HG03432 (cell line): ENCODE measurements at regions not wholly inside any gene's neighbourhood (a gene's known extent, or its start where the extent isn't known, plus 50 kb on each side); places are given as distances from the start of the nearest gene placed in this dataset.

Experiments
- ATAC-seq: cut with Tn5 transposase; IDR thresholded peaks from one replicate; pipeline ENCODE4 v1.9.1; 2021; ENCODE audit warnings: mild to moderate bottlenecking, moderate library complexity; ENCODE audit not compliant: unreplicated experiment

DNA sequence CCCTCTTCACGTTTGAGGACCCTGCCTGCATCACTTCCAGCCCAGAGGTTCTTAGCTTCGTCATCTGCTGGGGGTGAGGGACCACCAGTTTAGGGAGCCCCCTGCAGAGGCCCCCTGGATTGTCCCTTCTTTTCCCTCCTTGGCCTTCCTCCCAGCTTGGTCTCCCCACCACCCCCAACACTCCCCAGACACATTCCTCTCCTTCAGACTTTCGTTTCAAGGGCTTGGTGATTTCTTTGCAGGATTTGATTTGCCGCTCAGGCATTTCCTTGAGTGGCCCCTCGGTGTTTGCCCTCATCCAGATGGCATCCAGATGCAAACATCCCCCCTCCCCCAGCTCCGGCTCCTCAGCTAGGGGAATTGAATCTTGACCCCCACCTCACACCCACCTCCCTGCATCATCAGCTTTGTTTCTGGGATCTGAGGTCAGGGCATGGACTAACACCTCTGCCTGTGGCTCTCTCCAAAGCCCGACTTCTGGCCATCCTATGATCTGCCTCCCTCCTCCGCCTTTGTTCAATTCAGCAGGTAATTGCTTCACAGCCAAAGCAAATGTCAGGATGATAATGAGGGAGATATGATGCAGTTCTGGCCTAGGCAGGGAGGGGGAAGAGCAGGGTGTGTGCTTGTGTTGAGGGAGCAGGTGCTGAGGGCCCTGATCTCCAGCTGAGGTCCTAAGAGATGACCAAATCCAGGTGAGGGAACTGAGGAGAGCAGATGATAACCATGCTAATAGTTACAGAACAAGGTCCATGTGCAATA, 141.5 kb downstream of the VEGFA start:
- ATAC-seq = no peak

DNA sequence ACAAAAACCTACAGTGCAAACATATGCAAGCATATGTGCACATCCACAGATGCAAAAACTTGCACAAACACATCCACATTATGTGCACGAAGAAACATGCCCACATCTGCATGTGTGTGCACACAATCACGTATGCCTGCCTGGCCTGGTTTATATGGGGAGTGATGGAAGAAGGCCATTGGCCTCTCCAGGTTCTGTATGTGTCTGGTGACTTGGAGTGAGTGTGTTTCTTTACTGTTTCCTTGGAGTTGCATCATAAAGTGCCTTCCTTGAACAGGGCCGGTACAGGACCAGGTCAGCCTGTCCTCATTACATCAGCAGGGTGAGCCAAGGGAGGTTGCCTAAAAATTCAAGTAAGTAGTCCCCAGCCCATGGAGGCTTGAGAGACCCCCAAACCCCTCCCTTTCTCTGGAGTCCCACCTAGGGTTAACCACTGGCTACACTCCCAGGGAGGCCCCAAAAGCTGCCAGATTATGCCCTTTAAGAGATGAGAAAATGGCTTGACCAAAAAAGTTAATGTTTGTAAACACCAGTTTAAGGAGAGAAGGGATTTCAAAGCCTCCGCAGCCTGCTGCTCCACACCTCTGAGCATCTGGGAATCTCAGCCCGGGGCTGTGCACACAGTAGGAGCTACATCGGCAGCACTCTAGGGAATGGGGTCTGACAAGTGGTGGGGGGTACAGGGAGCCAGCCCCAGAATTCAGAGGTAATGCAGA, 140.8 kb downstream of the VEGFA start:
- ATAC-seq = no peak

DNA sequence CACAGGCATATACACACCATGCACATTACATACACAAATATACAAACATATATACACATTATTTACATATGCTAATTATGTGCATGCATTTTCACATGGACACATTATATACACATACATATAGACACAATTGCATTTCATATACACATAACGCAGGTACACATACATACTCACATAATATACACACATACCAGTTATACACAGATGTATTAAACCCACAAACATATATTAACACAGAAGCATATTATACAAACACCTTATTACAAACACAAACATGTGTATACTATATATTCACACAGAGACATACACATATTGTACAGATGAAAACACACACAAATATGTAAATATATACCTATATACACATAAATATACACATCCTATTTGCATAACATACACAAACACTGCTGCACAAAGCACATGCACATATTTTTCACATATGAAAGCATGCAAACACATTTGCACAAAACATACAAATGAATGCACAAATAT, 140.2 kb downstream of the VEGFA start:
- ATAC-seq = no peak

DNA sequence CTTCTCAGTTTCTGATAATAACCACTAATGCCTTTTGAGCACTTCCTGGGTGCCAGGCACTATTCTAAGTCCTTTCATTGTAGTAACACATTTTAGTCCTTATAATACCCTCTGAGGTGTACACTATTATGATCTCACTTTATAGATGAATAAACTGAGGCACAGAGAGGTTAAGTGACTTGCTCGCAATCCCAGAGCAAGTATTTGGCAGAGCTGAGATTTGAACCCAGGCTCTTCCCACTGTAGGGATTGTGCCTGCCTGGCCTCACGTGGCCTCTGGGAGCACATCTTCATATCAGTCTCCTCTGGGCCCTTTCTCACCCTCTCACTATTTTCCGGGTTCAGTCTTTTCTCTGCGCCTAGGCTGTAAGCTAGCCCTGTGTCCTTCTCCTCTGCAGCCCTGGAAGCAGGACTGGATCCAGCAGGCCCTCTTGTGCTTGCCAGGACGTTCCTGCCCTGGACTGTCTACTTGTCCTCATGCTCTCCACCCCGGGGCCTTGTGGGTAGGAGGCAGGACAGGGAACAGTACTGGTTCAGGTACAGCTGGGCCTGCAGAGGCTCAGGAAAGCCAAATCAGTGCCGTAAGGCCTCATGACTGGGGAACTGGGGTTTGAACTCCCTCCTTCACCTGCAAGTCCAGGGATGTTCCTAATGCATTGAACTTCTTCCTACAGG, 139.6 kb downstream of the VEGFA start:
- no peak for ATAC-seq

DNA sequence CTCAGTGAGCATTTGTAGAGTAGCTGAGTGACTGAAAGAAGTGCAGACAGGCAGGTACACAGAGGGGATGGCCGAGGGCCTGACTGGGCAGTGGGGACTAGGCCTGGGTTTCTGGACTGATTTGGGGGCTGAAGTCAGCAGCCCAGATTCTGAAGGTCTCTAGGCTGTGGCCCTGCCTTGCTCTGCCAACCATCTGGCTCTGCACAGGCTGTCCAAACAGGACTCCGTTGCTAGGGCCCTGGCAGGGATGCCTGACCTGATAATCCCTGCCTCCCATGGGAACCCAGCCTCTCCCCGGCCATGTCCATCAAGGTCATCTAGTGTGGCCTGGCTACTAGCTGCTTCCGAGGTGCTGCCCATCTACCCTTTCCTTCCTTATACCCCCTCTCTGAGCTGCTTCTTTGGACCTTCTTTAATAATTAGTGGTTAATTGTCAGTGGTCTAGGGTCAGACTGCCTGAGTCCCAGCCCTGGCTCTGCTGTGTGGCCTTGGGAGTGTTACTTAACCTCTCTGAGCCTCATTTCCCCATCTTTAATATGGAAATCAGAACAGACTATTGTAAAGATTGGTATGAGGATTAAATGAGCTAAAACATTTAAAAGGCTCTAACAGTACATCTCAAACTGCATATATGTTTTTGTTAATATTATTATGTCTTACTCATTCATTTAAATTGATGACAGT, 137.9 kb downstream of the VEGFA start:
- ATAC-seq = no peak

DNA sequence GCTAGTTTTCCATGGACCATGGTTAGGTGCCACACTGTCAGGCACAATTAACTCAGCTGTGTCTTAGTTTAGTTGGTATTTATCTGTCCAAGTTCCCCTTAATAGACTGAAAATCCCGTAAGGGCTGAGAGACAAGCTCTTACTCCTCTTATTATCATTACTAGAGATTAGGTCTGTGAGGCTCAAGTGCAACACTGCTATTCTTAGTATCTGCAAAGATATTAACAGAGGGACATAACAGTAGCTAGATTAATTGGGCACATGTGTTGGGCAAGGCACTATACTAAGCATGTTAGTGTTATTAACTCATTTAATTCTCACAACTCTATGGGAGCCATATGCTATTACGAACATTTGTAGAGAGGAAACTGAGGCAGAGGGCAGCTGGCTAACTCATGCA, 137.3 kb downstream of the VEGFA start:
- ATAC-seq = no peak

DNA sequence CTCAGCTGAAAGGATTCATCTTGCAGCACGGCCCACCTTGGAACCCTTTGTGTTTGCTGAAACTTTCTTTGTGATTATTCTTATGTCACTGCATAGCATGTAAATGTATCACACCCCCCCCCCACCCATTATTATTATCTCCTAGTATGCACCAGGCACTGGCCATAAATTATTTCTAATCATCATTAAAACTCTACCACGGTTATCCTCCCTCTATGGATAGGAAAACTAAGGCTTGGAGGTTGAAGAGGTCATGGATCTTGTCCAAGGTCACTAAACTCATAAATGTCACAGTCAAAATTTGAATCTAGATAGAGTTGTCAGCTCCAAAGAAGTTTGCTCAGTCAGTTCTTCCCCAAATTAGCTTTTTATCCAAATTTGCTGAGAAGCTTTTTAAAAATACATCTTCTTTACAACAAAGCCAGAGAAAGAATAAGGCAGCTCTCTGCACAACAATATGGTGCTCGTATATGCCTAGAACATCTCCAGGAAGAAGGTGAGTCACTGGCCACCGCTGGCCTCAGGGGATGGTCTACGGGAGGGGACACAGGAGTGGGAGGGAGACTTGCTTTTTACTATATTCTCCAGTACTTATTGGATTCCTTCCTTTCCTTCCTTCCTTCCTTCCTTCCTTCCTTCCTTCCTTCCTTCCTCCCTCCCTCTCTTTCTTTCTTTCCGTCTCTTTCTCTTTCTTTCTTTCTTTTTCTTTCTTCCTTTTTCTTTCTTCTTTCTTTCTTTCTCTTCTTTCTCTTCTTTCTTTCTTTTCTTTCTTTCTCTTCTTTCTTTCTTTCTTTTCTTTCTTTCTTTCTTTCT, 134.5 kb downstream of the VEGFA start:
- no peak for ATAC-seq

DNA sequence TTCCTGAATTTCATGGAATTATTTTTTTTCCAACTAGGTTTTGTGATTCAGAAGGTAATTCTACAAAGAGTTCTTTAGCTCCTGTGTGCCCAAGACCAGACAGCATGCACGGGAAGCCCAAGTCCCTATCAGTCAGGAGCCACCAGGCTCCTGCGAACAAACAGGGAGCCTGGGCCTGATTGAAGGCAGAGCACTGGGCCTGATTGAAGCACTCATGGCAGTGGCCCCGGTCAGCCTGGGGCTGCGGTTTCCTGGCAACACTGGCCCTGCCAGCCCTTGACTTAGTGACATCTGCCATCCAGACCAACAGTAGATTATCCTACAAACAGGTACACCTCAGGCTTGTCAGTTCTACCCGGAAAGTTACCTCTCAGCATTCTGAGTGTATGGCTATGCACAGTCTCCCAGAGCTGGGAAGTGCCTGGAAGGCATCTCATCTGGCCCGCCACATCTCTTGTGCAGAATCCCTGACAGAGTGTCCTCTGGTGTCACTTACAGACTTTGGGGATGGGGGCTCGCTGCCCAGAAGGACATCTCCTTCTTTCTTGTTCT, 133.8 kb downstream of the VEGFA start:
- ATAC-seq = no peak

DNA sequence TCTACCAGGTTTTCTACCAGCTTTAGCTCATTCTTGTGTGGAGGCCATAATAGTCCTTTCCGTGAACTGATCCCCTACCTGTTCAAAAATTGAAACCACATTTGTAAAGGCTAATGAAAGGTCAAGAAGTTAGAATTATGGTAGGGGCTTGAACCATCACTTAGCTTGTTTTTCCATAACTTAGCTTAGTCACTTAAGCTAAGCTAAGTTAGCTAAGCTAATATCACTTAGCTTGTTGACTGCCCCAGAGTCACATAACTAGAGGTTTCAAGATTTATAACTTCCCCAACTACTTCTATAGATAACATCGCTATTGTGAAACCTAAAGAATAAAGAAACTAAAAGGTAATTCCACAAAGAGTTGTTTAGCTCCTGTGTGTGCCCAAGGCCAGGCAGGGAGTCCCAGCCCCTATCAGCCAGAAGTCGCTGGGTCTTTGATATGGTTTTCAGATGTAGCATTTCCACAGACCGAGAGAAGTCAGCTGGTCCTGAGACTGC, 131.8 kb downstream of the VEGFA start:
- ATAC-seq = no peak

DNA sequence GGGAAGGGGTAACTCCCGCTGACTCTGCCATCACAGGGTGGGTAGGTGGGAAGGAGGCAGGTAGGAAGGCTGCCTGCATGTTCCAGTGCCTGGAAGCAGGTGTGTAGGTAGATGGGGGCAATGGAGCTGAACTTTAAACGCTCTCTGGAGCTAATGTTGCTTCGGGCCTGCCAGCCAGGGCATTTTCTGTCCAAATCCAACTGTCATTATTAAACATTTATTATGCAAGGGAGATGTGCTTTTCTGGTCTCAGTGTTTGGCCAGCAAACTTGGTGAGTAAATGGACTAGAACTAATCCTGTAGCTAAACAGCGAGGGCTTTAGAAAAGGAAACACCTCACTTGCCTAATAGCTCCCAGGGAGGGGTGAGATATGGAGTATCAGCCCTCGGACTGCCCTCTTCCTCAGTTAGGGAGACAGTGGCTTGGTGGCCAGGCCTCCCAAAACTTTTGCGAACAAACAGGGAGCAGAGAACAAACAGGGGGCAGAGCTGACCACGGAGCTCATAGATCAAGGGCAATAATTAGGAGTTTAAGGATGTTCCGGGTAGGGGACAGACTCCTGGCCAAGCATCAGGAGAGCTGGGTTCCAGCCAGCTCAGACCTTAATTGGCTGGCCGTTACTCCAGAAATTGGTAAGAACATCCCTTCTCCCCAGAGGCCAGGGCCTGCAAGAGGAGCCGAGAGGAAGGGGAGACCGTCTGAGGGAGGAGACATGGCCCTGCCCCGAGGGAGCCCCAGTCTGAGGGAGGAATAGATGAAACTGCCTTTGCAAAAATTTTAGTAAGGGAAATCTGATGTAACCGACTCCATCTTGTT, 131.1 kb downstream of the VEGFA start:
- no peak for ATAC-seq

DNA sequence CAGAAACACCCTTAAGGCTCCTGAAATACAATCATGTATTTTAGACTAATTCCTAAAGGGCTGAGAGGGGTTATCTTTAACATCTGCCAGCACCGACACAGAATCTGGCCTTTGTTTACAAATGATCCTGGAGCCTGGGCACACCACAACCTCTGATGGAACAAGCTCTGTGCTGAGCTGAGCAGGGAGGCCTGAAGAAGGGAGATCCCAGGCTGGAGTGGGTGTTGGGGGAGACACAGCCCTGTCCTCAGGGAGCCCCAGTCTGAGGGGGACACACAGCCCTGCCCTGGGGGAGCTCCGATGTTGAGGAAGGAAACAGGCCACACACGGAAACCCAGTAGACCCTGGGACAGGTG, 130.5 kb downstream of the VEGFA start:
- ATAC-seq = no peak

DNA sequence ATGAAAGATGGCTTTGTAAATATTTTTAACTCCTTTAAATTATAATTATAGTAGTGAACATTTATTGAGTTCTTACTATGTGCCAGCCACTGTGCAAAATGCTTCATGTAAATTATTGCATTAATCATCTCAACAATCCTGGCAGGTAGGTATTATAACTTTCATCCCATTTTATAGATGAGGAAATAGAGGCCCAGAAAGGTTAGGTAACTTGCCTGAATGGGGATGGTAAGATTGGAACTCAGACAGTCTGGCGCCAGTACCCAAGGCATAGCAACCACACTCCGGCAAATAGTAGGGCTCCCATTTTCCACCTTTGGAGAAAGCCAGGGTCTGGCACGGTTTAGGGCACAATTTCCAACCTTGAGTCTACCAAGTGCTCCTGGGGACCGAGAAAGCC, 129.8 kb downstream of the VEGFA start:
- ATAC-seq = no peak

DNA sequence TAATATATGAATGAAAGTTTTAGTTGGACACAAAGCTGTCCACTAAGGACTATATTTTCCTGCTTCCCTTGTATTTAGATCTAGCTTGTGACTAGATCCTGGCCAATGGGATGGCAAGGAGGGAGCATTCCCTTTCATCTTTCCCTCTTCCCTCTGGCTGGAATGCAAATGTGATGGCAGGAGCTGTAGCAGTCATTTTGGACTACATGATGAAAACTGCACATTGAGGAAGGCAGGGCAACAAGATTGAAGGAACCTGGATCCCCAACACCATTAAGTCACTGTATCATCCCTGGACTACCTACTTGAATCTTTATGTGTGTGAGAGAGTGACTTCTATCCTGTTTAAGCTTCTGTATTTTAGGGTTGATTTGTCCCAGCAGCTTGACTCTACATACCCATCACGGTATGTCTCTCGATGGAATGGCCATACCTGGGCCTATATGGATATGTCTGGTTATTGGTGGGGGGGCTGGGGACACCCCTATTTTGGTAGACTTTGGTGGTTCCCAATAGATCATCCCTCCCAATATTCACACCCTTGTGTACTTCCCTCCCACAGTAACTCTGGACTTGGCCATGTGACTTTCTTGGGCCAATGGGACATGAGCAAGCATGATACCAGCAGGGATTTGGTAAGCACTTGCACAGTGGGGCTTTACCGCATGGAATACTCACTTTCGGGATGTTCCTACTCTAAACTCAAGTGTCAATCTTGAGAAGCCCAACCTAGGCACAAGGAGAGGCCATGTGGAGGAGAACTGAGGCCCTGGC, 128.5 kb downstream of the VEGFA start:
- no peak for ATAC-seq

DNA sequence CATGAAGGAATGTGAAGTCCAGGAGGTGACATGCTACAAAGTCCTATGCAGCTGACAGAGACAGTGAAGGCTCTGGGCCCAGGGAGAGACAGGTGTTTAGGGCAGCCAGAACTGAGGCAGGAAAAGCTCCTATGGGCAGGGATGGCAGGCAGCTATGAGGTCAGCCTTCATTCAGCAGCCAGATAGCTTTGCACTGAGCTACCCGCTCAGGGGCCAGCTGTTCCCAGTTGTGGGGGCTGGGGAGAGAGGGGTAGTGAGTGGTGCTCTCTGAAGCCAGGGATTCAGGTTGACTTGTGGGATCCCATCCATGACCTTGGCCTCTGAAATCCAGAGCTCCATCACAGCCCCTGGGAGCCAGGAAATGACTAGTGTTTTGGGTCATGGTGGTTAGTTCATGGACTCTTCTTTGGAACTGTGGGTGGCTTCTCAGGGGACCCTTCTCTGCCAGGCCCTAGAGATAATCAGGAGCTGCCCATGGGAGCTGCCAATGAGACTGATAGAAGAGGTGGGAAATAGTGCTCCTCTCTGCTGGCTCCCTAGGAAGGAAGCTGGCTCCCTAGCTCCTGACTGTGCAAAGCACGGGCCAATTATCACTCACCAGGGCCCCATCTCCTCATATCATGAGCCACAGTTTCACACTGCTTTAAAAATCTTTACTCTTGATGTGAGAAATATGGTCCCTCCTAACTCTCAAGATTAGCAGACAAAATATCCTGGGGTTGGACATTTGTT, 127.7 kb downstream of the VEGFA start:
- no peak for ATAC-seq

DNA sequence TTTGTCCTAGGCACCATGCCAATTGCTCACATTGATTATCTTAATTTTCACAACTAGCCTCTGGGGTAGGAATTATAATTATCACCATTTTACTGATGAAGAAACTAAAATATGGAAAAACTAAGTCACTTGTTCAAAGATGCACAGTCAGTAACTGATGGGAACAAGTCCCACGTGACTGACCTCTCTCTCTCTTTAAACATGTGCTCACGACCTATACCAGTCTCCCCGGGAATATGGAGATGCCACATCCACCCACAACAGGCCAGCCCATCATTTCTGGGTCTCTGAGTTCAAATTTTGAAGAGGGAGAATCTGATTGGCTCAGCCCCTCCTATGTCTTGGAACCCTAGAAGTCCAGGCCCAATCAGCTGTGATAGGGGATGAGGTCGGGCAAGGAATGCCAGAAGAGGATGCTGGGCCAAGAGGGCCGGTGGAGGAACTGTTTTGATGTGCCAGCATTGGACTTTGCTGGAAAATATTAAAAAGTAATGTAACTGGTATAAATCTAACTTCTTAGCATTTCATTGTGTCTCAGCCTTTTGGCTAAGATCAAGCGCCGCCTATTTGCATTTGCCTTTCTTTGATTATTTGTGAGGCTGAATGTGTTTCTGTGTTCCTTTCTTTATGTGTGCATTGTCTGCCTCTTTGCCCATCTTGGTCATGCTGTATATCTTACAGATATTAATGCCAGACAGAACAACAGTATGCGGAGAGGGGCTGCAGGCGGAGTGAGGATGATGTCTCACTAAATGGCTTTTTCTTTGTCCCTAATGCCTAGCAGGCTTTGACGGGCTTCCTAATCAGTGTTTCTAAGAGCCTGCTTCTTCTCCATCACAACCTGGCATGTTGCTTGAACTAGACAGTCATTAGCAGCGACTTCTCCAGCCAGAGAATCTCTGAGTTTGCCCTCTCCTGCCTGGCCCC, 126.6 kb downstream of the VEGFA start:
- ATAC-seq = no peak

DNA sequence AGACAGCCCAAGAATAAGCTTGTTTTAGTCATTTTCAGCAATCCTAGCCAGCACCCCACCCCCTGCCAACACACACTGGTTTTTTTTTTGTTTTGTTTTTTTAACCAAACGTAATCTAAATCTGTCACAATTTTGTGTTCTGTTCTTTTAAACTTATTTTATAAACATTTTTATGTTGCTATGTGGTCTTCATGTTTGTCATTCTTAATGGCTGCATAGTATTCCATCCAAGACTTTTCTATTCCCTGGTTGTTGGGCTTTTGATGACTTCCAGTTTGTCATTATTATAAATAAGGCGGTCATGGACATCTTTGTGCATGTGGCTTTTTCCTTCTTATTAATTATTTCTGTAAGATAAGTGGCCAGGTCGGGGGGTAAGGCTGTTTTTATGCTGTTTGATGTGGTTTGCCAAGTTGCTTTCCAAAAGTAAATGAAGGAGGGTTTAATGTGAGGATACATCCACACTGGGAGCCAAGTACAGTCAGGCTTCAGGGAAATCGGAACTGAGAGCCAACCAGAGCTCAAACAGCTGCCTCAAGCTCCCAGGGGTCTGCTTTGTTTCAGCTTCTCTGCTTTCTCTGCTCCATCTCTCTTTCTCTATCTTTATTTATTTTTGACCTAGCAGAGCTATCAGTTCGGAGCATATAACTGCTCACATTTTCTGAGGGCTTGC, 125.8 kb downstream of the VEGFA start:
- no peak for ATAC-seq
